ENCODE measurements at regions not wholly inside any gene's neighbourhood (a gene's known extent, or its start where the extent isn't known, plus 50 kb on each side); places are given as distances from the start of the nearest gene placed in this dataset.

- Histone ChIP-seq H3K27me3 (ENCODE audit: insufficient read depth, low read length) (no peaks in the 10 kb centered on the region), H4K20me1 (ENCODE audit: insufficient read depth, low read length) (no peaks in the 10 kb centered on the region), H3K4me1 (ENCODE audit: insufficient read depth, low read length, severe bottlenecking) (no peaks in the 10 kb centered on the region), H3K4me3 (ENCODE audit: low read depth, low read length, poor library complexity, severe bottlenecking) (no peak overlapping the region), H3K27ac (ENCODE audit: low read depth, low read length, poor library complexity, severe bottlenecking) (no peak overlapping the region), H3K9me2 (ENCODE audit: low read depth, low read length) (no peaks in the 10 kb centered on the region), H3F3A (ENCODE audit: insufficient read depth, low read length) (no peaks in the 10 kb centered on the region), H3K4me2 (ENCODE audit: low read length) (no peak overlapping the region), H3K9me3 (ENCODE audit: low read length) (no peaks in the 10 kb centered on the region), H2AFZ (ENCODE audit: low read length) (no peak overlapping the region), H3K36me3 (ENCODE audit: insufficient read depth, low read length) (no peaks in the 10 kb centered on the region), H3K9ac (ENCODE audit: low read length) (no peak overlapping the region), H3K79me2 (ENCODE audit: insufficient read depth, low read length) (no peaks in the 10 kb centered on the region)
- no peak for TF ChIP-seq CTCF (IDR thresholded peaks at IDR 0.05; ENCODE audit: low read length)
- no peak for TF ChIP-seq EZH2 (IDR thresholded peaks at IDR 0.05; ENCODE audit: borderline replicate concordance, low read length)
Measured at GRCh38 chr5:57658018-57658417, 175.4 kb upstream of the ACTBL2 start.

- H3K4me2 ChIP-seq (ENCODE audit: low read length), result no peak overlapping the region
- no peak for TF ChIP-seq EZH2 (IDR thresholded peaks at IDR 0.05; ENCODE audit: borderline replicate concordance, low read length)
- TF ChIP-seq CTCF (IDR thresholded peaks at IDR 0.05; ENCODE audit: low read length), result no peak
- H4K20me1 ChIP-seq (ENCODE audit: insufficient read depth, low read length), result no peaks in the 10 kb centered on the region
- H3K79me2 ChIP-seq (ENCODE audit: insufficient read depth, low read length), result no peaks in the 10 kb centered on the region
- no peaks in the 10 kb centered on the region for H3F3A ChIP-seq (ENCODE audit: insufficient read depth, low read length)
- no peaks in the 10 kb centered on the region for H3K9me2 ChIP-seq (ENCODE audit: low read depth, low read length)
- H3K36me3 ChIP-seq (ENCODE audit: insufficient read depth, low read length), result no peaks in the 10 kb centered on the region
- H3K9me3 ChIP-seq (ENCODE audit: low read length), result no peaks in the 10 kb centered on the region
- no peaks in the 10 kb centered on the region for H3K4me1 ChIP-seq (ENCODE audit: insufficient read depth, low read length, severe bottlenecking)
- no peaks in the 10 kb centered on the region for H3K27me3 ChIP-seq (ENCODE audit: insufficient read depth, low read length)
- H3K4me3 ChIP-seq (ENCODE audit: low read depth, low read length, poor library complexity, severe bottlenecking), result no peak overlapping the region
- H3K9ac ChIP-seq (ENCODE audit: low read length), result no peak overlapping the region
- H3K27ac ChIP-seq (ENCODE audit: low read depth, low read length, poor library complexity, severe bottlenecking), result no peak overlapping the region
- no peak overlapping the region for H2AFZ ChIP-seq (ENCODE audit: low read length)
Measured at GRCh38 chr5:57655228-57655627, 172.6 kb upstream of the ACTBL2 start.

- H2AFZ ChIP-seq (ENCODE audit: low read length), result no peak overlapping the region
- no peak overlapping the region for H3K4me3 ChIP-seq (ENCODE audit: low read depth, low read length, poor library complexity, severe bottlenecking)
- no peak for TF ChIP-seq CTCF (IDR thresholded peaks at IDR 0.05; ENCODE audit: low read length)
- no peaks in the 10 kb centered on the region for H3K79me2 ChIP-seq (ENCODE audit: insufficient read depth, low read length)
- H3K27ac ChIP-seq (ENCODE audit: low read depth, low read length, poor library complexity, severe bottlenecking), result no peak overlapping the region
- no peaks in the 10 kb centered on the region for H4K20me1 ChIP-seq (ENCODE audit: insufficient read depth, low read length)
- no peaks in the 10 kb centered on the region for H3F3A ChIP-seq (ENCODE audit: insufficient read depth, low read length)
- no peaks in the 10 kb centered on the region for H3K27me3 ChIP-seq (ENCODE audit: insufficient read depth, low read length)
- no peaks in the 10 kb centered on the region for H3K36me3 ChIP-seq (ENCODE audit: insufficient read depth, low read length)
- no peaks in the 10 kb centered on the region for H3K9me3 ChIP-seq (ENCODE audit: low read length)
- no peak overlapping the region for H3K9ac ChIP-seq (ENCODE audit: low read length)
- H3K4me1 ChIP-seq (ENCODE audit: insufficient read depth, low read length, severe bottlenecking), result no peaks in the 10 kb centered on the region
- no peaks in the 10 kb centered on the region for H3K9me2 ChIP-seq (ENCODE audit: low read depth, low read length)
- no peak overlapping the region for H3K4me2 ChIP-seq (ENCODE audit: low read length)
Measured at GRCh38 chr5:57653636-57654290, 171.2 kb upstream of the ACTBL2 start.
